H1 (cell line): ENCODE measurements at regions not wholly inside any gene's neighbourhood (a gene's known extent, or its start where the extent isn't known, plus 50 kb on each side); places are given as distances from the start of the nearest gene placed in this dataset.

Experiments
- CTCF ChIA-PET: fragments of 300-600 bp; sonication (Branson Sonifier 250); formaldehyde crosslinking; loops from one replicate; lab custom pipeline; 2021; ENCODE audit not compliant: partially characterized antibody; lab: Charles Lee
- POLR2A ChIA-PET: fragments of 300-600 bp; sonication (Branson Sonifier 250); formaldehyde crosslinking; loops from one replicate; lab custom pipeline; 2021; ENCODE audit warnings: inconsistent platforms; ENCODE audit not compliant: partially characterized antibody; lab: Charles Lee
- DNase-seq, 2 experiments: peaks; one replicate each; pipeline versions ENCODE4 v3.0.0 to v3.0.0-alpha.2; 2010 to 2022; ENCODE audit warnings: low spot score in 2 of 2, low read depth in 1 of 2, mixed read lengths in 1 of 2
- FAIRE-seq: peaks from 2 replicates; lab custom pipeline; 2011; peaks lifted over from hg19 to GRCh38; lab: Jason Lieb, UNC
- H2AFZ ChIP-seq: 2 replicates; pipeline ENCODE4 v1.8.1; 2012; ENCODE audit warnings: low read length, inconsistent platforms
- H2AK5ac ChIP-seq: 2 replicates; pipeline ENCODE4 v1.6.1; 2013; ENCODE audit warnings: low read depth, low read length
- H2BK120ac ChIP-seq: replicated peaks from 2 replicates; pipeline ENCODE3; 2013; ENCODE audit warnings: low read depth, low read length, inconsistent platforms
- H2BK12ac ChIP-seq: 2 replicates; pipeline ENCODE4 v1.6.1; 2013; ENCODE audit warnings: low read depth, low read length
- H2BK15ac ChIP-seq: 2 replicates; pipeline ENCODE4 v1.6.1; 2013; ENCODE audit warnings: low read length
- H2BK20ac ChIP-seq: 2 replicates; pipeline ENCODE4 v1.6.1; 2013; ENCODE audit warnings: low read length
- H2BK5ac ChIP-seq: 2 replicates; pipeline ENCODE4 v1.6.1; 2013; ENCODE audit warnings: low read depth, low read length
- H3K14ac ChIP-seq: 2 replicates; pipeline ENCODE4 v1.6.1; 2013; ENCODE audit warnings: inconsistent platforms; ENCODE audit not compliant: insufficient read length
- H3K18ac ChIP-seq: 2 replicates; pipeline ENCODE4 v1.6.1; 2013; ENCODE audit warnings: low read length; ENCODE audit errors: extremely low read depth
- H3K23ac ChIP-seq: 2 replicates; pipeline ENCODE4 v1.6.1; 2013; ENCODE audit warnings: inconsistent platforms; ENCODE audit not compliant: insufficient read length
- H3K23me2 ChIP-seq: 2 replicates; pipeline ENCODE4 v1.6.1; 2013; ENCODE audit warnings: low read depth, low read length
- H3K27ac ChIP-seq: 2 replicates; pipeline ENCODE4 v1.6.1; 2011; ENCODE audit warnings: low read depth, low read length, inconsistent platforms
- H3K27me3 ChIP-seq, 4 experiments: replicated peaks in 1 of 4; 1 replicate in 1 of 4; 2 replicates in 3 of 4; pipeline versions ENCODE4 v1.6.1 to v1.8.1; 2011 to 2013; ENCODE audit warnings: low read length in 3 of 4, mild to moderate bottlenecking in 3 of 4, inconsistent platforms in 2 of 4, mixed read lengths in 2 of 4, moderate library complexity in 1 of 4; ENCODE audit not compliant: control insufficient read depth in 3 of 4, insufficient read depth in 3 of 4; ENCODE audit errors: extremely low read depth in 1 of 4
- H3K36me3 ChIP-seq, 4 experiments: 2 replicates each; pipeline versions ENCODE4 v1.6.1 to v1.8.1; 2011 to 2013; ENCODE audit warnings: mild to moderate bottlenecking in 4 of 4, low read length in 3 of 4, moderate library complexity in 2 of 4, control low read depth in 1 of 4, inconsistent platforms in 1 of 4; ENCODE audit not compliant: insufficient read depth in 4 of 4, control insufficient read depth in 2 of 4
- H3K4ac ChIP-seq: replicated peaks from 2 replicates; pipeline ENCODE3; 2013; ENCODE audit warnings: low read length, low read depth, mixed read lengths, inconsistent platforms; ENCODE audit not compliant: insufficient read length
- H3K4me1 ChIP-seq, 4 experiments: replicated peaks in 1 of 4; 1 replicate in 1 of 4; 2 replicates in 3 of 4; pipeline versions ENCODE4 v1.6.1 to v1.8.1; 2011 to 2013; ENCODE audit warnings: low read length in 3 of 4, inconsistent platforms in 2 of 4, mixed read lengths in 1 of 4; ENCODE audit not compliant: insufficient read depth in 4 of 4, control insufficient read depth in 3 of 4
- H3K4me2 ChIP-seq, 2 experiments: 2 replicates each; pipeline versions ENCODE4 v1.6.1 to v1.8.1; 2011 to 2013; ENCODE audit warnings: low read depth in 2 of 2, low read length in 2 of 2, control low read depth in 1 of 2, inconsistent platforms in 1 of 2, mild to moderate bottlenecking in 1 of 2; ENCODE audit not compliant: insufficient read depth in 1 of 2
- H3K4me3 ChIP-seq, 4 experiments: fragments of 200-600, 300-600 bp in 1 of 4; sonication (generic), shearing (Covaris generic), sonication (Bioruptor Twin) in 1 of 4; 2 replicates each; pipeline versions ENCODE4 v1.5.1 to v1.8.1; 2011 to 2016; ENCODE audit warnings: low read length in 4 of 4, low read depth in 3 of 4, control low read depth in 2 of 4, inconsistent platforms in 2 of 4, mild to moderate bottlenecking in 2 of 4, mixed read lengths in 1 of 4, moderate library complexity in 1 of 4; ENCODE audit not compliant: insufficient read depth in 2 of 4; ENCODE audit errors: extremely low read depth in 1 of 4
- H3K56ac ChIP-seq: replicated peaks from 2 replicates; pipeline ENCODE3; 2013; ENCODE audit warnings: low read depth, mild to moderate bottlenecking, mixed read lengths, low read length, inconsistent platforms; ENCODE audit not compliant: insufficient read length
- H3K79me1 ChIP-seq: 2 replicates; pipeline ENCODE4 v1.6.1; 2013; ENCODE audit warnings: low read depth, low read length, control low read depth
- H3K79me2 ChIP-seq, 2 experiments: 2 replicates each; pipeline versions ENCODE4 v1.6.1 to v1.8.1; 2012 to 2013; ENCODE audit warnings: low read length in 2 of 2, mild to moderate bottlenecking in 2 of 2, inconsistent platforms in 1 of 2; ENCODE audit not compliant: insufficient read depth in 2 of 2, control insufficient read depth in 1 of 2
- H3K9ac ChIP-seq, 4 experiments: replicated peaks in 1 of 4; 1 replicate in 1 of 4; 2 replicates in 3 of 4; pipeline versions ENCODE4 v1.6.1 to v1.8.1; 2011 to 2013; ENCODE audit warnings: low read depth in 3 of 4, low read length in 3 of 4, control low read depth in 2 of 4, mild to moderate bottlenecking in 2 of 4, moderate library complexity in 2 of 4, inconsistent platforms in 1 of 4; ENCODE audit errors: extremely low read depth in 1 of 4
- H3K9me3 ChIP-seq, 2 experiments: 2 replicates each; pipeline versions ENCODE4 v1.6.1 to v1.8.1; 2012 to 2013; ENCODE audit warnings: mild to moderate bottlenecking in 2 of 2, moderate library complexity in 2 of 2, control low read depth in 1 of 2, inconsistent platforms in 1 of 2, low read depth in 1 of 2, low read length in 1 of 2, mixed read lengths in 1 of 2; ENCODE audit not compliant: insufficient read depth in 2 of 2
- H4K20me1 ChIP-seq, 2 experiments: replicated peaks in 1 of 2; 2 replicates each; pipeline versions ENCODE3 to v1.8.1; 2011 to 2013; ENCODE audit warnings: inconsistent platforms in 2 of 2, low read length in 2 of 2, mild to moderate bottlenecking in 1 of 2; ENCODE audit not compliant: insufficient read depth in 2 of 2, control insufficient read depth in 1 of 2
- H4K5ac ChIP-seq: 2 replicates; pipeline ENCODE4 v1.6.1; 2013; ENCODE audit warnings: low read length, low read depth, mixed read lengths, inconsistent platforms; ENCODE audit not compliant: insufficient read length
- H4K8ac ChIP-seq: 2 replicates; pipeline ENCODE4 v1.8.0; 2013; ENCODE audit warnings: mild to moderate bottlenecking, moderate library complexity, low read length, inconsistent platforms; ENCODE audit not compliant: insufficient read depth; ENCODE audit errors: extremely low read depth
- H4K91ac ChIP-seq: replicated peaks from 2 replicates; pipeline ENCODE3; 2013; ENCODE audit warnings: low read length, mixed read lengths, inconsistent platforms; ENCODE audit not compliant: insufficient read length
- ATF2 ChIP-seq: IDR thresholded peaks from 2 replicates; pipeline ENCODE4 v1.6.1; 2012; ENCODE audit warnings: low read length, inconsistent platforms
- CTCF ChIP-seq, 3 experiments: IDR thresholded peaks; 1 replicate in 2 of 3; 2 replicates in 1 of 3; pipeline versions ENCODE4 v1.5.1 to v1.6.1; 2011; ENCODE audit warnings: low read length in 3 of 3, mild to moderate bottlenecking in 3 of 3, inconsistent platforms in 2 of 3, low read depth in 1 of 3, moderate library complexity in 1 of 3; ENCODE audit not compliant: insufficient read depth in 1 of 3; ENCODE audit errors: control extremely low read depth in 1 of 3
- NRF1 ChIP-seq: IDR thresholded peaks from 2 replicates; pipeline ENCODE4 v1.6.1; 2011; ENCODE audit warnings: mild to moderate bottlenecking, low read depth, low read length, improper control_type of control experiment
- RBBP5 ChIP-seq: IDR thresholded peaks from 2 replicates; pipeline ENCODE4 v1.7.1; 2012; ENCODE audit warnings: low read depth, mild to moderate bottlenecking, inconsistent platforms, low read length, moderate library complexity, borderline replicate concordance
- SUZ12 ChIP-seq: fragments of 200-600 bp; sonication (generic); IDR thresholded peaks from 2 replicates; pipeline ENCODE4 v1.6.1; 2012; ENCODE audit warnings: mild to moderate bottlenecking, inconsistent platforms, low read length, moderate library complexity, mixed read lengths
- WGBS, 2 experiments: shearing (Covaris generic) in 1 of 2; methylation state at CpG; one replicate each; pipeline versions ENCODE4 v1.1.6 to v1.1.7; 2013 to 2015; ENCODE audit warnings: low lambda C conversion rate in 2 of 2, mixed read lengths in 2 of 2, inconsistent platforms in 1 of 2, low coverage in 1 of 2, missing lambda C conversion rate in 1 of 2; ENCODE audit not compliant: insufficient replicate concordance in 2 of 2, insufficient coverage in 1 of 2, insufficient read length in 1 of 2; ENCODE audit errors: extremely low coverage in 1 of 2, missing lambda C conversion rate in 1 of 2; 5-methylcytosine and 5-hydroxymethylcytosine counted together

- H3K4me3 ChIP-seq: no peak overlapping the region
- no peaks in the 10 kb centered on the region for H3K27me3 ChIP-seq
- DNase-seq (no peak), FAIRE-seq (no peak)
- no peak overlapping the region for H3K14ac ChIP-seq
- H2BK15ac ChIP-seq: no peak overlapping the region
- H3K56ac ChIP-seq: no peak overlapping the region
- H2BK120ac ChIP-seq: no peak overlapping the region
- no peak overlapping the region for H4K91ac ChIP-seq
- 89% methylated on average over 1 of the region's 1 CpG; no CpG with 5 or more reads in 1 of the 2 experiments for WGBS, 2 experiments
- H2AFZ ChIP-seq: no peak overlapping the region
- no peak overlapping the region for H4K8ac ChIP-seq
- H3K4me1 ChIP-seq: peaks cover 0 to 4% (median 0%) of the 10 kb centered on the region in 4 experiments; a peak in 1 of 7 replicates
- no peaks in the 10 kb centered on the region for H3K36me3 ChIP-seq
- no peak overlapping the region for H3K4me2 ChIP-seq
- POLR2A ChIA-PET: no interaction called here
- no peak for TF ChIP-seq ATF2
- TF ChIP-seq SUZ12: no peak
- TF ChIP-seq CTCF (IDR thresholded peaks at IDR 0.05; ENCODE audit: control extremely low read depth in 1 of 3, insufficient read depth in 1 of 3, low read depth in 1 of 3, low read length in 3 of 3): no peak
- TF ChIP-seq RBBP5: no peak
- no peak for TF ChIP-seq NRF1
- TF ChIP-seq, all 59 proteins: peak for 0
- Histone ChIP-seq H2AK5ac (no peak overlapping the region), H2BK12ac (no peak overlapping the region), H2BK5ac (no peak overlapping the region), H3K23ac (no peak overlapping the region), H2BK20ac (no peak overlapping the region), H3K9ac (no peak overlapping the region), H3K27ac (no peak overlapping the region), H3K79me1 (no peaks in the 10 kb centered on the region), H4K5ac (no peak overlapping the region), H3K23me2 (no peaks in the 10 kb centered on the region), H3K9me3 (no peaks in the 10 kb centered on the region), H3K79me2 (no peaks in the 10 kb centered on the region), H4K20me1 (no peaks in the 10 kb centered on the region), H3K4ac (no peak overlapping the region), H3K18ac (no peak overlapping the region)
- CTCF ChIA-PET: interaction anchor here (1.0 kb wide), 1 partner anchor 36 kb away, joined by 4 read pairs; no protein-coding TSS in a partner anchor
Observed at GRCh38 chr9:108101410-108101809, 611.8 kb upstream of the KLF4 start.
